ENCODE measurements at regions not wholly inside any gene's neighbourhood (a gene's known extent, or its start where the extent isn't known, plus 50 kb on each side); places are given as distances from the start of the nearest gene placed in this dataset.
"Not testable (repeated sequence)": the region's sequence is repeated elsewhere in the genome, so short reads cannot be mapped to it uniquely, and the experiment has no call there.

GRCh38 chrX:52261125-52261462 lies 76.4 kb downstream of the MAGED4 start:
- Histone ChIP-seq H3K4me3 (peak overlapping the region; percentile 54 to 76 (median 62)), H3K27ac (peak overlapping the region in 6 of 11 experiments; percentile 79 to 91 (median 85); a peak in 7 of 22 replicates), H3K9ac (peak overlapping the region in 9 of 11 experiments; percentile 71 to 86 (median 84); a peak in 13 of 22 replicates)

GRCh38 chrX:52261463-52262194 lies 76.9 kb downstream of the MAGED4 start:
- Histone ChIP-seq H3K4me1 (peaks cover 14 to 28% (median 21%) of the 10 kb centered on the region in 10 experiments), H3K27ac (peak overlapping the region; percentile 79 to 91 (median 85)), H3K4me3 (peak overlapping the region; percentile 54 to 76 (median 62)), H3K9ac (peak overlapping the region; percentile 71 to 87 (median 84)), H3K27me3 (peaks cover 46 to 70% (median 63%) of the 10 kb centered on the region in 11 experiments), H3K9me3 (replicated peaks in 1 of 11) (no peaks in the 10 kb centered on the region), H3K36me3 (no peaks in the 10 kb centered on the region), H3K4me2 (peak overlapping the region; percentile 74 to 95 (median 82)), H4K20me1 (no peaks in the 10 kb centered on the region)
- TF ChIP-seq Cebpa-rat (IDR thresholded peaks at IDR 0.05), result no peak

More at GRCh38 chrX:52261125-52261462, 76.4 kb downstream of the MAGED4 start:
- TF ChIP-seq Cebpa-rat (IDR thresholded peaks at IDR 0.05), result no peak
- Histone ChIP-seq H3K27me3 (peaks cover 46 to 70% (median 63%) of the 10 kb centered on the region in 11 experiments), H4K20me1 (no peaks in the 10 kb centered on the region), H3K9me3 (replicated peaks in 1 of 11) (no peaks in the 10 kb centered on the region), H3K4me2 (peak overlapping the region; percentile 58 to 95 (median 80)), H3K36me3 (no peaks in the 10 kb centered on the region), H3K4me1 (peaks cover 14 to 28% (median 21%) of the 10 kb centered on the region in 10 experiments)

- TF ChIP-seq Cebpa-rat (IDR thresholded peaks at IDR 0.05), result no peak
- no peaks in the 10 kb centered on the region for H3K9me3 ChIP-seq (replicated peaks in 1 of 11)
- peak overlapping the region; percentile 71 to 87 (median 84) for H3K9ac ChIP-seq
- H3K27me3 ChIP-seq, result peaks cover 43 to 67% (median 59%) of the 10 kb centered on the region in 11 experiments
- H3K4me3 ChIP-seq, result peak overlapping the region; percentile 54 to 76 (median 62)
- H3K27ac ChIP-seq, result peak overlapping the region; percentile 79 to 91 (median 85)
- H3K4me2 ChIP-seq, result peak overlapping the region; percentile 74 to 95 (median 82)
- H3K4me1 ChIP-seq, result peaks cover 14 to 28% (median 21%) of the 10 kb centered on the region in 10 experiments
- H3K36me3 ChIP-seq, result no peaks in the 10 kb centered on the region
- no peaks in the 10 kb centered on the region for H4K20me1 ChIP-seq
Measured at GRCh38 chrX:52262195-52262546, 77.5 kb downstream of the MAGED4 start.

- no peak overlapping the region for H3K27ac ChIP-seq
- H3K36me3 ChIP-seq, result no peaks in the 10 kb centered on the region
- peaks cover 32 to 56% (median 47%) of the 10 kb centered on the region in 11 experiments for H3K27me3 ChIP-seq
- H3K9me3 ChIP-seq (replicated peaks in 1 of 11), result no peaks in the 10 kb centered on the region
- no peak for TF ChIP-seq Cebpa-rat (IDR thresholded peaks at IDR 0.05)
- peaks cover 14 to 28% (median 21%) of the 10 kb centered on the region in 10 experiments for H3K4me1 ChIP-seq
- no peak overlapping the region for H3K4me2 ChIP-seq
- H3K4me3 ChIP-seq, result no peak overlapping the region
- H4K20me1 ChIP-seq, result no peaks in the 10 kb centered on the region
- H3K9ac ChIP-seq, result no peak overlapping the region
Measured at GRCh38 chrX:52263417-52263816, 78.7 kb downstream of the MAGED4 start.

- Histone ChIP-seq H3K27me3 (peaks cover 34 to 56% (median 47%) of the 10 kb centered on the region in 11 experiments), H3K9ac (no peak overlapping the region), H3K4me1 (peaks cover 7 to 13% (median 12%) of the 10 kb centered on the region in 10 experiments), H3K4me3 (no peak overlapping the region), H3K9me3 (replicated peaks in 1 of 11) (no peaks in the 10 kb centered on the region), H3K4me2 (no peak overlapping the region), H4K20me1 (no peaks in the 10 kb centered on the region; a peak in 1 of 22 replicates), H3K36me3 (no peaks in the 10 kb centered on the region), H3K27ac (no peak overlapping the region)
- TF ChIP-seq Cebpa-rat (IDR thresholded peaks at IDR 0.05), result no peak
Measured at GRCh38 chrX:52265713-52266112, 81.0 kb downstream of the MAGED4 start.

GRCh38 chrX:52268502-52268901 lies 83.8 kb downstream of the MAGED4 start:
- H3K9me3 ChIP-seq (replicated peaks in 1 of 11); H3K9ac ChIP-seq; H3K4me1 ChIP-seq; H3K36me3 ChIP-seq; H4K20me1 ChIP-seq; H3K27ac ChIP-seq; H3K4me2 ChIP-seq; H3K4me3 ChIP-seq: not testable (repeated sequence)
- peaks cover 58 to 83% (median 75%) of the 10 kb centered on the region in 11 experiments for H3K27me3 ChIP-seq

GRCh38 chrX:52270453-52271116 lies 85.9 kb downstream of the MAGED4 start:
- Histone ChIP-seq H3K36me3 (no peaks in the 10 kb centered on the region), H3K4me2 (no peak overlapping the region; a peak in 1 of 22 replicates), H3K4me1 (no peaks in the 10 kb centered on the region), H4K20me1 (no peaks in the 10 kb centered on the region; a peak in 1 of 22 replicates), H3K4me3 (no peak overlapping the region), H3K27me3 (peaks cover 67 to 90% (median 82%) of the 10 kb centered on the region in 11 experiments), H3K9ac (no peak overlapping the region), H3K27ac (no peak overlapping the region), H3K9me3 (replicated peaks in 1 of 11) (no peaks in the 10 kb centered on the region)
- TF ChIP-seq Cebpa-rat (IDR thresholded peaks at IDR 0.05), result no peak

GRCh38 chrX:52271206-52271605 lies 86.5 kb downstream of the MAGED4 start:
- Histone ChIP-seq H3K4me1 (no peaks in the 10 kb centered on the region), H4K20me1 (no peaks in the 10 kb centered on the region; a peak in 1 of 22 replicates), H3K9ac (no peak overlapping the region), H3K4me2 (no peak overlapping the region; a peak in 1 of 22 replicates), H3K27me3 (peaks cover 64 to 90% (median 81%) of the 10 kb centered on the region in 11 experiments), H3K9me3 (replicated peaks in 1 of 11) (no peaks in the 10 kb centered on the region), H3K36me3 (no peaks in the 10 kb centered on the region), H3K27ac (no peak overlapping the region), H3K4me3 (no peak overlapping the region)
- TF ChIP-seq Cebpa-rat (IDR thresholded peaks at IDR 0.05), result no peak

GRCh38 chrX:52277666-52278065 lies 91.2 kb upstream of the XAGE2 start:
- H3K36me3 ChIP-seq, result no peaks in the 10 kb centered on the region
- 0 out of 22 replicates have a peak, but pooled peaks cover 0 to 3% (median 0%) of the 10 kb centered on the region in 11 experiments for H4K20me1 ChIP-seq
- no peak overlapping the region for H3K4me3 ChIP-seq
- peaks cover 86 to 100% (median 98%) of the 10 kb centered on the region in 11 experiments for H3K27me3 ChIP-seq
- no peak overlapping the region for H3K4me2 ChIP-seq
- no peaks in the 10 kb centered on the region for H3K4me1 ChIP-seq
- no peak for TF ChIP-seq Cebpa-rat (IDR thresholded peaks at IDR 0.05)
- H3K27ac ChIP-seq, result no peak overlapping the region
- no peak overlapping the region for H3K9ac ChIP-seq
- peaks cover 12 to 29% (median 16%) of the 10 kb centered on the region in 11 experiments for H3K9me3 ChIP-seq (replicated peaks in 1 of 11)

Data from BLaER1 treated with 17β-estradiol and CSF1 and Interleukin-3, amounts not matched to agents 10 nM and 100 nM (cell line).